ENCODE measurements at regions not wholly inside any gene's neighbourhood (a gene's known extent, or its start where the extent isn't known, plus 50 kb on each side); places are given as distances from the start of the nearest gene placed in this dataset.

- TF ChIP-seq POLR2AphosphoS5 (IDR thresholded peaks at IDR 0.05; ENCODE audit: low read depth, low read length) (no peak), TAF1 (IDR thresholded peaks at IDR 0.05; ENCODE audit: borderline replicate concordance, low read depth, low read length) (no peak), POLR2A (IDR thresholded peaks at IDR 0.05; ENCODE audit: low read depth, low read length) (no peak)
Observed at GRCh38 chr6:104640761-104641160, 219.0 kb downstream of the HACE1 start.

Measured in GM12892 (cell line).